Keratinocyte (primary cell): ENCODE measurements at regions not wholly inside any gene's neighbourhood (a gene's known extent, or its start where the extent isn't known, plus 50 kb on each side); places are given as distances from the start of the nearest gene placed in this dataset.

ENCODE experiments used
- DNase-seq: peaks from one replicate; pipeline ENCODE4 v3.0.0-alpha.2; 2011; ENCODE audit warnings: low read depth, missing footprints, low spot score
- FAIRE-seq: peaks from 2 replicates; lab custom pipeline; 2011; peaks lifted over from hg19 to GRCh38; lab: Jason Lieb, UNC
- H2AFZ ChIP-seq: 2 replicates; pipeline ENCODE4 v1.6.0; 2012; ENCODE audit warnings: low read length, control low read depth, inconsistent platforms; ENCODE audit not compliant: control insufficient read depth
- H3K27ac ChIP-seq: 2 replicates; pipeline ENCODE4 v1.5.1; 2011; ENCODE audit warnings: low read length; ENCODE audit not compliant: control insufficient read depth, insufficient read depth
- H3K27me3 ChIP-seq: 3 replicates; pipeline ENCODE4 v1.6.0; 2011; ENCODE audit warnings: low read length; ENCODE audit not compliant: control insufficient read depth, insufficient read depth; ENCODE audit errors: extremely low read depth
- H3K36me3 ChIP-seq, 2 experiments: 2 replicates in 1 of 2; 3 replicates in 1 of 2; pipeline ENCODE4 v1.5.1; 2011; ENCODE audit warnings: low read length in 2 of 2, mild to moderate bottlenecking in 1 of 2; ENCODE audit not compliant: control insufficient read depth in 2 of 2, insufficient read depth in 2 of 2; ENCODE audit errors: extremely low read depth in 1 of 2
- H3K4me1 ChIP-seq: 3 replicates; pipeline ENCODE4 v1.5.1; 2011; ENCODE audit warnings: low read length; ENCODE audit not compliant: control insufficient read depth, insufficient read depth; ENCODE audit errors: extremely low read depth
- H3K4me2 ChIP-seq: 3 replicates; pipeline ENCODE4 v1.6.0; 2011; ENCODE audit warnings: low read depth, low read length; ENCODE audit not compliant: control insufficient read depth, insufficient read depth; ENCODE audit errors: extremely low read depth
- H3K4me3 ChIP-seq, 3 experiments: fragments of 200-600 bp in 1 of 3; sonication (generic) in 1 of 3; 2 replicates in 2 of 3; 3 replicates in 1 of 3; pipeline ENCODE4 v1.5.1; 2011 to 2016; ENCODE audit warnings: low read length in 3 of 3, mild to moderate bottlenecking in 3 of 3, control low read depth in 2 of 3, inconsistent platforms in 1 of 3, low read depth in 1 of 3, mixed read lengths in 1 of 3, mixed run types in 1 of 3, moderate library complexity in 1 of 3; ENCODE audit not compliant: control insufficient read depth in 2 of 3, insufficient read depth in 2 of 3; ENCODE audit errors: extremely low read depth in 1 of 3
- H3K79me2 ChIP-seq: 2 replicates; pipeline ENCODE4 v1.6.0; 2012; ENCODE audit warnings: low read length; ENCODE audit not compliant: control insufficient read depth, insufficient read depth
- H3K9ac ChIP-seq: 3 replicates; pipeline ENCODE4 v1.6.0; 2011; ENCODE audit warnings: low read length; ENCODE audit not compliant: control insufficient read depth, insufficient read depth; ENCODE audit errors: extremely low read depth
- H3K9me1 ChIP-seq: 3 replicates; pipeline ENCODE4 v1.6.0; 2011; ENCODE audit warnings: low read length; ENCODE audit not compliant: control insufficient read depth, insufficient read depth; ENCODE audit errors: extremely low read depth
- H3K9me3 ChIP-seq: 2 replicates; pipeline ENCODE4 v1.5.1; 2012; ENCODE audit warnings: low read depth, low read length; ENCODE audit not compliant: control insufficient read depth
- H4K20me1 ChIP-seq: 3 replicates; pipeline ENCODE4 v1.6.0; 2011; ENCODE audit warnings: low read length; ENCODE audit not compliant: control insufficient read depth, insufficient read depth; ENCODE audit errors: extremely low read depth
- CTCF ChIP-seq, 3 experiments: IDR thresholded peaks in 1 of 3; conservative IDR thresholded peaks in 1 of 3; optimal IDR thresholded peaks in 1 of 3; 2 replicates in 2 of 3; 3 replicates in 1 of 3; pipeline versions ENCODE3 to v1.5.1; 2011; ENCODE audit warnings: low read length in 3 of 3, mild to moderate bottlenecking in 3 of 3, moderate library complexity in 2 of 3, control low read depth in 1 of 3, inconsistent platforms in 1 of 3; ENCODE audit not compliant: insufficient read depth in 2 of 3; ENCODE audit errors: extremely low read depth in 1 of 3
- EZH2 ChIP-seq: IDR thresholded peaks from one replicate; pipeline ENCODE4 v1.6.1; 2012; ENCODE audit warnings: inconsistent platforms, mild to moderate bottlenecking, low read length, moderate library complexity
- dilution Hi-C: fragments of 300-500 bp; cut with MboI; formaldehyde crosslinking; loops from one replicate; pipeline ENCODE4 v1.7.0; 2020; ENCODE audit warnings: low sequenced_read_pairs; ENCODE audit not compliant: extremely low pct_ligation_motif_present

GRCh38 chr1:187143783-187144182 is 315.0 kb downstream of the PLA2G4A start:
- Histone ChIP-seq H3K9me1 (no peaks in the 10 kb centered on the region), H3K27ac (no peak overlapping the region), H3K79me2 (no peaks in the 10 kb centered on the region), H2AFZ (no peak overlapping the region), H3K4me1 (no peaks in the 10 kb centered on the region), H4K20me1 (no peaks in the 10 kb centered on the region), H3K9me3 (no peaks in the 10 kb centered on the region), H3K36me3 (no peaks in the 10 kb centered on the region), H3K9ac (no peak overlapping the region), H3K4me2 (no peak overlapping the region), H3K4me3 (no peak overlapping the region), H3K27me3 (no peaks in the 10 kb centered on the region)
- TF ChIP-seq EZH2 (no peak), CTCF (optimal IDR thresholded peaks at IDR 0.05 in 1 of 3, IDR thresholded peaks at IDR 0.05 in 1 of 3, conservative IDR thresholded peaks at IDR 0.05 in 1 of 3; ENCODE audit: extremely low read depth in 1 of 3, insufficient read depth in 2 of 3, low read length in 3 of 3) (no peak)
- no peak for DNase-seq
- dilution Hi-C loops: no loop called here
- FAIRE-seq: no peak

GRCh38 chr1:187146388-187146787 is 317.6 kb downstream of the PLA2G4A start:
- no peak overlapping the region for H3K4me2 ChIP-seq
- dilution Hi-C loops: no loop called here
- no peak overlapping the region for H2AFZ ChIP-seq
- H3K27me3 ChIP-seq: no peaks in the 10 kb centered on the region
- H3K9me1 ChIP-seq: no peaks in the 10 kb centered on the region
- no peak overlapping the region for H3K27ac ChIP-seq
- H4K20me1 ChIP-seq: no peaks in the 10 kb centered on the region
- H3K4me1 ChIP-seq: no peaks in the 10 kb centered on the region
- TF ChIP-seq EZH2 (no peak), CTCF (optimal IDR thresholded peaks at IDR 0.05 in 1 of 3, IDR thresholded peaks at IDR 0.05 in 1 of 3, conservative IDR thresholded peaks at IDR 0.05 in 1 of 3; ENCODE audit: extremely low read depth in 1 of 3, insufficient read depth in 2 of 3, low read length in 3 of 3) (no peak)
- H3K36me3 ChIP-seq: no peaks in the 10 kb centered on the region
- no peaks in the 10 kb centered on the region for H3K79me2 ChIP-seq
- no peak for FAIRE-seq
- DNase-seq: no peak
- H3K9me3 ChIP-seq: no peaks in the 10 kb centered on the region
- H3K4me3 ChIP-seq: no peak overlapping the region
- no peak overlapping the region for H3K9ac ChIP-seq
